Neutrophil (primary cell): ENCODE measurements at regions not wholly inside any gene's neighbourhood (a gene's known extent, or its start where the extent isn't known, plus 50 kb on each side); places are given as distances from the start of the nearest gene placed in this dataset.

ENCODE experiments used
- H3K27ac ChIP-seq: fragments of 200-600 bp; sonication (generic); 2 replicates; pipeline ENCODE4 v1.5.1; 2016; ENCODE audit warnings: mild to moderate bottlenecking, moderate library complexity
- H3K27me3 ChIP-seq: fragments of 200-600 bp; sonication (generic); 2 replicates; pipeline ENCODE4 v1.6.0; 2016; ENCODE audit warnings: mild to moderate bottlenecking
- H3K36me3 ChIP-seq: fragments of 200-600 bp; sonication (generic); 2 replicates; pipeline ENCODE4 v1.5.1; 2017
- H3K4me1 ChIP-seq, 2 experiments: fragments of 200-600 bp in 1 of 2; sonication (generic) in 1 of 2; 1 replicate in 1 of 2; 2 replicates in 1 of 2; pipeline versions ENCODE4 v1.5.1 to v1.6.1; 2013 to 2016; ENCODE audit warnings: low read depth in 1 of 2, low read length in 1 of 2, mild to moderate bottlenecking in 1 of 2, moderate library complexity in 1 of 2; ENCODE audit not compliant: control insufficient read depth in 1 of 2, insufficient read depth in 1 of 2
- H3K4me3 ChIP-seq, 2 experiments: fragments of 200-600 bp in 1 of 2; sonication (generic) in 1 of 2; 1 replicate in 1 of 2; 2 replicates in 1 of 2; pipeline ENCODE4 v1.5.1; 2013 to 2016; ENCODE audit warnings: low read depth in 1 of 2, low read length in 1 of 2, mild to moderate bottlenecking in 1 of 2, moderate library complexity in 1 of 2
- H3K9me3 ChIP-seq: fragments of 200-600 bp; sonication (generic); 2 replicates; pipeline ENCODE4 v1.5.1; 2016
- CTCF ChIP-seq: fragments of 200-600 bp; sonication (generic); IDR thresholded peaks from 2 replicates; pipeline ENCODE4 v1.5.1; 2016; ENCODE audit warnings: antibody characterized with exemption

DNA sequence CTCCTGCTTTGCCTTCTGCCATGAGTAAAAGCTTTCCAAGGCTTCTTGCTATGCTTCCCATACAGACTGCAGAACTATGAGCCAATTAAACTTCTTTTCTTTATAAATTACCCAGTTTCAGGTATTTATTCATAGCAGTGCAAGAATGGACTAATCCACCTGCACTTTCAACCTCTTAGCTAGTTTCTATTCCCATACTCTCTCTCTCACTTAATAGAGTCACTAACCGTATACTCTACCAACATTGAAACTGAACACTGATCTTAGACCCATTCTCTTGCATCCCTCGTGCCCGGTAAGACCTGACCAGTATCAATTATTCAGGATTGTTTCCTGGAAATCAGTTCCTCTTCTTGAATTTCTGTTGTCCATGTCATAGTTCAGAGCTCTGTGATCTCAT is 92.7 kb upstream of the TMC3 start:
- H3K27me3 ChIP-seq, result no peaks in the 10 kb centered on the region
- no peak overlapping the region for H3K27ac ChIP-seq
- H3K4me1 ChIP-seq, result no peaks in the 10 kb centered on the region
- H3K9me3 ChIP-seq, result no peaks in the 10 kb centered on the region
- no peaks in the 10 kb centered on the region for H3K36me3 ChIP-seq
- H3K4me3 ChIP-seq, result no peak overlapping the region
- no peak for TF ChIP-seq CTCF

GRCh38 chr15:81454024-81454423 is 80.0 kb upstream of the TMC3 start:
- no peaks in the 10 kb centered on the region for H3K36me3 ChIP-seq
- H3K9me3 ChIP-seq, result no peaks in the 10 kb centered on the region
- H3K4me3 ChIP-seq, result no peak overlapping the region
- H3K4me1 ChIP-seq, result no peaks in the 10 kb centered on the region
- H3K27ac ChIP-seq, result no peak overlapping the region
- TF ChIP-seq CTCF, result no peak
- no peaks in the 10 kb centered on the region for H3K27me3 ChIP-seq

DNA sequence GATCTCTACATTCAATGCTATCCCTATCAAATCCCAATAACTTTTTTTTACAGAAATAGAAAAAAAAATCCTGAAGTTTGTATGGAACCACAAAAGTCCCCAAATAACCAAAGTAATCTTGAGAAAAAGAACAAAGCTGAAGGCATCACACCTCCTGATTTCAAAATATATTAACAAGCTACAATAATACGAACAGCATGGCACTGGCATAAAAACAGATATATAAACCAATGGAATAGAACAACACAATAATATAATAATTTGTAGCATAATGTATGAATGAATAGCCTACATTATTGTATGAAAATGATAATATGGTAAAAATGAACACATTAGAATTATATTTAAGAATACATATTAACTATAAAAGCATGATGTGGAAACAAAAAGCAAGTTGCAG is 76.7 kb upstream of the TMC3 start:
- Histone ChIP-seq H3K4me3 (no peak overlapping the region), H3K36me3 (no peaks in the 10 kb centered on the region), H3K27me3 (no peaks in the 10 kb centered on the region), H3K9me3 (no peaks in the 10 kb centered on the region), H3K27ac (no peak overlapping the region), H3K4me1 (no peaks in the 10 kb centered on the region)
- TF ChIP-seq CTCF, result no peak

DNA sequence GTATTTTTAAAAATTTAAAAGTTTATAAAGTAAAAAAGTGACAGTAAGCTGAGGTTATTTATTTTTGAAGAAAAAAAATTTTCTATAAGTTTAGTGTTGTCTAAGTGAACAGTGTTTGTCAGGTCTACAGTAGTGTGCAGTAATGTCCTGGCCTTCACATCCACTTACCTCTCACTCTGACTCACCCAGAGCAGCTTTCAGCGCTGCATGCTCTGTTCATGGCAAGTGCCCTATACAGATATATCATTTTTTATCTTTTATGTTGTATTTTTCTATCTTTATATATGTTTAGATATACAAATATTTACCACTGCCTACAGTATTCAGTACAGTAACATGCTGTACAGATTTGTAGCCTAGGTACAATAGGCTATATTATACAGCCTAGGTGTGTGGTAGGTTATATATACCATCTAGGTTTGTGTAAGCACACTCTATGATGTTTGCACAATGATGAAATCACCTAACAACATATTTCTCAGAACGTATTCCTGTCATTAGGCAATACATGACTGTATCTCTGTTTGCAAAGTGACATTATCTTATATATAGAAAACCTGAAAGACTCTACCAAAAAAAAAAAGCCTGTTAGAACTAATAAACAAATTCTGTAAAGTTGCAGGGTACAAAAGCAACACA is 75.9 kb upstream of the TMC3 start:
- H3K36me3 ChIP-seq, result no peaks in the 10 kb centered on the region
- no peak overlapping the region for H3K27ac ChIP-seq
- no peaks in the 10 kb centered on the region for H3K4me1 ChIP-seq
- H3K4me3 ChIP-seq, result no peak overlapping the region
- no peaks in the 10 kb centered on the region for H3K27me3 ChIP-seq
- no peak for TF ChIP-seq CTCF
- H3K9me3 ChIP-seq, result no peaks in the 10 kb centered on the region

DNA sequence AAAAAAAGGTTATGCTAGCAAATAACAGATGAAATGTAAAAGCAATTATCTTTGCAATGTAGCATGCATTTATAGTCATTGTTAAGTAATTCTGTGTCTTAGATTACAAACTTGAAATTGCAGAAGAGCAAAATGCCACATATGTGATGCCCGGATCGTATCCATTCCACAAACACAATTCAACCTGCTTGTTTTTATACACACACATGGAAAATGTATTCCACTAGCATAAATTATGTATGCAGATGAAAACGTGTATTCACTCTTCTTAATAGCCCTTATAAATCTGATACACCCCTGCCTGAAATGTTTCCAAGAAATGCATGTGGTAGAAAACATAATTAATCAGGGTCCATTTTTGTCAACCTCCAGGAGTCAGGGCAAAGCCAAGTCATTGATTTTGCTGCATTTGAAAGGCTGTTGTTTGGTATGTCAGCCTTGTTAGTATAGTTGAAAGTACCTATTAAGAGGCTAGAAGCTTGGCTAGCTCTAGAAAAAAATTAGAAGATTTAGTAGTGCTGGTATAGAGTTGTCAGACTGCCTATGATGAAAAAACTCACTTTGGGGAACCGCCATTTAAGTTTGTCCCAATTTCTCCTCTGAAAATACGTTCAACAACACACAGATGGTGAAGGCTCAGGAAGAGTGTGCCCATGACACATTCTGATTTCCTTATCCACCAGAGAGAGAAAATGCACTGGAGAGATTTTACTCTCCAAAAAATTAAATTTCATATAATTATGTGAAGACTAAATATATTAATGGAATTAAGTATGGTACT is 69.2 kb upstream of the TMC3 start:
- Histone ChIP-seq H3K4me3 (no peak overlapping the region), H3K4me1 (no peaks in the 10 kb centered on the region), H3K27me3 (no peaks in the 10 kb centered on the region), H3K27ac (no peak overlapping the region), H3K36me3 (no peaks in the 10 kb centered on the region), H3K9me3 (no peaks in the 10 kb centered on the region)
- TF ChIP-seq CTCF, result no peak
